B cell (primary cell): ENCODE measurements at regions not wholly inside any gene's neighbourhood (a gene's known extent, or its start where the extent isn't known, plus 50 kb on each side); places are given as distances from the start of the nearest gene placed in this dataset.

Experiments used
- ATAC-seq: fragments of 200-7000 bp; cut with Tn5 transposase; one replicate; pipeline ENCODE4 v1.10.0; 2021; ENCODE audit warnings: low read depth, mild to moderate bottlenecking, moderate number of reproducible peaks, moderate library complexity
- CTCF ChIA-PET: fragments of 350-600 bp; sonication (Branson Sonifier 250); formaldehyde crosslinking; loops from one replicate; lab custom pipeline; 2021; ENCODE audit warnings: antibody characterized with exemption, inconsistent platforms; lab: Charles Lee
- POLR2A ChIA-PET: fragments of 350-600 bp; sonication (Branson Sonifier 250); formaldehyde crosslinking; loops from one replicate; lab custom pipeline; 2021; ENCODE audit warnings: antibody characterized with exemption; lab: Charles Lee
- DNase-seq: peaks from one replicate; pipeline ENCODE4 v3.0.0; 2013
- H2AFZ ChIP-seq: 2 replicates; pipeline ENCODE4 v1.6.1; 2012; ENCODE audit warnings: mild to moderate bottlenecking, low read depth, low read length; ENCODE audit not compliant: insufficient read depth, poor library complexity, severe bottlenecking
- H3K27ac ChIP-seq, 2 donors: 1 replicate in 1 of 2; 2 replicates in 1 of 2; pipeline ENCODE4 v1.5.1; 2012 to 2013; ENCODE audit warnings: low read length in 2 of 2, mild to moderate bottlenecking in 2 of 2, moderate library complexity in 1 of 2
- H3K27me3 ChIP-seq, 4 experiments: fragments of 200-600 bp in 1 of 4; sonication (generic) in 1 of 4; replicated peaks in 1 of 4; 1 replicate in 2 of 4; 2 replicates in 2 of 4; pipeline versions ENCODE4 v1.6.1 to v1.7.0; 2013 to 2016; ENCODE audit warnings: low read length in 3 of 4, mild to moderate bottlenecking in 2 of 4, mixed read lengths in 1 of 4, moderate library complexity in 1 of 4; ENCODE audit not compliant: insufficient read depth in 4 of 4, control insufficient read depth in 3 of 4; ENCODE audit errors: control extremely low read depth in 1 of 4
- H3K36me3 ChIP-seq, 2 experiments: replicated peaks in 1 of 2; 1 replicate in 1 of 2; 2 replicates in 1 of 2; pipeline versions ENCODE4 v1.6.1 to v1.7.1; 2013; ENCODE audit warnings: low read length in 1 of 2; ENCODE audit not compliant: insufficient read depth in 2 of 2, control insufficient read depth in 1 of 2; ENCODE audit errors: control extremely low read depth in 1 of 2, extremely low read depth in 1 of 2
- H3K4me1 ChIP-seq, 2 donors: fragments of 200-600 bp in 1 of 2; sonication (generic) in 1 of 2; 1 replicate in 1 of 2; 2 replicates in 1 of 2; pipeline versions ENCODE4 v1.5.1 to v1.6.1; 2013 to 2017; ENCODE audit warnings: low read length in 2 of 2; ENCODE audit not compliant: control insufficient read depth in 2 of 2, insufficient read depth in 2 of 2
- H3K4me2 ChIP-seq: replicated peaks from 2 replicates; pipeline ENCODE3; 2012; ENCODE audit warnings: mild to moderate bottlenecking, low read depth, low read length; ENCODE audit not compliant: poor library complexity, severe bottlenecking
- H3K4me3 ChIP-seq, 5 experiments: fragments of 200-600 bp in 1 of 5; sonication (generic) in 1 of 5; 1 replicate in 3 of 5; 2 replicates in 2 of 5; pipeline versions ENCODE4 v1.5.1 to v1.7.0; 2011 to 2016; ENCODE audit warnings: low read length in 4 of 5, mild to moderate bottlenecking in 4 of 5, low read depth in 2 of 5, control low read depth in 1 of 5, moderate library complexity in 1 of 5; ENCODE audit not compliant: insufficient read depth in 1 of 5; ENCODE audit errors: control extremely low read depth in 1 of 5, extremely low read depth in 1 of 5
- H3K79me2 ChIP-seq: fragments of 200-600 bp; sonication (generic); one replicate; pipeline ENCODE4 v1.6.0; 2016; ENCODE audit warnings: low read length; ENCODE audit not compliant: control insufficient read depth, insufficient read depth
- H3K9ac ChIP-seq: fragments of 200-600 bp; sonication (generic); 2 replicates; pipeline ENCODE4 v1.6.1; 2017; ENCODE audit warnings: mild to moderate bottlenecking, low read length, moderate library complexity
- H3K9me3 ChIP-seq, 3 donors: one replicate each; pipeline versions ENCODE4 v1.6.1 to v1.7.1; 2013; ENCODE audit warnings: low read length in 2 of 3; ENCODE audit not compliant: control insufficient read depth in 2 of 3, insufficient read depth in 1 of 3; ENCODE audit errors: control extremely low read depth in 1 of 3
- H4K20me1 ChIP-seq: 2 replicates; pipeline ENCODE4 v1.6.0; 2012; ENCODE audit warnings: mild to moderate bottlenecking, low read length; ENCODE audit not compliant: insufficient read depth, control insufficient read depth, poor library complexity, severe bottlenecking
- H3K27ac Mint-ChIP-seq: one replicate; pipeline ENCODE4 v1.8.0; 2021; ENCODE audit warnings: mixed read lengths
- H3K27me3 Mint-ChIP-seq: one replicate; pipeline ENCODE4 v1.8.0; 2021; ENCODE audit warnings: mixed read lengths
- H3K4me1 Mint-ChIP-seq: one replicate; pipeline ENCODE4 v1.8.0; 2021; ENCODE audit warnings: mixed read lengths
- H3K4me3 Mint-ChIP-seq: one replicate; pipeline ENCODE4 v1.8.0; 2021; ENCODE audit warnings: mixed read lengths
- H3K9me3 Mint-ChIP-seq: one replicate; pipeline ENCODE4 v1.8.0; 2022; ENCODE audit warnings: mixed read lengths; ENCODE audit not compliant: insufficient read depth
- CTCF ChIP-seq: fragments of 200-600 bp; IDR thresholded peaks from one replicate; pipeline ENCODE4 v1.8.0; 2022; ENCODE audit warnings: antibody characterized with exemption, mild to moderate bottlenecking
- EZH2 ChIP-seq: IDR thresholded peaks from 2 replicates; pipeline ENCODE4 v1.6.1; 2012; ENCODE audit warnings: borderline replicate concordance, low read depth, mild to moderate bottlenecking, moderate library complexity, low read length; ENCODE audit not compliant: insufficient read depth, poor library complexity, severe bottlenecking
- WGBS: methylation state at CpG from one replicate; pipeline ENCODE4 v1.1.5; 2013; ENCODE audit warnings: missing lambda C conversion rate; ENCODE audit not compliant: insufficient coverage; 5-methylcytosine and 5-hydroxymethylcytosine counted together
- intact Hi-C: fragments of 100-400 bp; cut with micrococcal nuclease; formaldehyde crosslinking; loops from one replicate; pipeline ENCODE4 v1.10.0; 2022

GRCh38 chr13:65911546-65912193, 1318.5 kb downstream of the PCDH9 start:
- intact Hi-C loops = no loop called here
- Histone ChIP-seq H3K4me1 (no peaks in the 10 kb centered on the region), H2AFZ (no peak overlapping the region), H3K79me2 (no peaks in the 10 kb centered on the region), H3K4me2 (no peak overlapping the region), H3K27me3 (no peaks in the 10 kb centered on the region), H3K4me3 (no peak overlapping the region), H3K9ac (no peak overlapping the region), H3K27ac (no peak overlapping the region), H4K20me1 (no peaks in the 10 kb centered on the region), H3K9me3 (peaks cover 0 to 15% (median 0%) of the 10 kb centered on the region in 3 donors), H3K36me3 (no peaks in the 10 kb centered on the region)
- ChIA-PET CTCF (no interaction called here), POLR2A (no interaction called here)
- H3K27ac Mint-ChIP-seq = no peak overlapping the region
- DNase-seq (no peak), ATAC-seq (no peak)
- peaks cover 4% of the 10 kb centered on the region for H3K9me3 Mint-ChIP-seq
- 80% methylated on average over 2 of the region's 3 CpGs for WGBS
- H3K27me3 Mint-ChIP-seq = no peaks in the 10 kb centered on the region
- TF ChIP-seq EZH2 (no peak), CTCF (no peak)
- no peak overlapping the region for H3K4me3 Mint-ChIP-seq
- no peaks in the 10 kb centered on the region for H3K4me1 Mint-ChIP-seq

- H3K27me3 Mint-ChIP-seq = no peaks in the 10 kb centered on the region
- ChIA-PET POLR2A (no interaction called here), CTCF (no interaction called here)
- intact Hi-C loops = no loop called here
- no peaks in the 10 kb centered on the region for H3K4me1 ChIP-seq
- H3K4me3 ChIP-seq = no peak overlapping the region
- H3K36me3 ChIP-seq = no peaks in the 10 kb centered on the region
- no peaks in the 10 kb centered on the region for H3K4me1 Mint-ChIP-seq
- DNase-seq = no peak
- no peak overlapping the region for H2AFZ ChIP-seq
- H4K20me1 ChIP-seq = no peaks in the 10 kb centered on the region
- H3K27ac Mint-ChIP-seq = no peak overlapping the region
- H3K4me3 Mint-ChIP-seq = no peak overlapping the region
- H3K9ac ChIP-seq = no peak overlapping the region
- ATAC-seq = no peak
- H3K27ac ChIP-seq = no peak overlapping the region
- 100% methylated on average over 1 of the region's 1 CpG for WGBS
- TF ChIP-seq CTCF (no peak), EZH2 (no peak)
- H3K27me3 ChIP-seq = no peaks in the 10 kb centered on the region
- no peak overlapping the region for H3K4me2 ChIP-seq
- H3K9me3 ChIP-seq = peaks cover 0 to 15% (median 0%) of the 10 kb centered on the region in 3 donors
- peaks cover 4% of the 10 kb centered on the region for H3K9me3 Mint-ChIP-seq
- H3K79me2 ChIP-seq = no peaks in the 10 kb centered on the region
Measured at GRCh38 chr13:65909501-65909900, 1320.6 kb downstream of the PCDH9 start.
